ENCODE measurements at regions not wholly inside any gene's neighbourhood (a gene's known extent, or its start where the extent isn't known, plus 50 kb on each side); places are given as distances from the start of the nearest gene placed in this dataset.

GRCh38 chr2:139457873-139458272 lies 677.7 kb upstream of the NXPH2 start:
- TF ChIP-seq CTCF (IDR thresholded peaks at IDR 0.05) (no peak), EZH2 (IDR thresholded peaks at IDR 0.05; ENCODE audit: borderline replicate concordance, insufficient read depth, low read depth, low read length, poor library complexity, severe bottlenecking) (no peak)

Measured in B cell (primary cell).